GM18520 (cell line): ENCODE measurements at regions not wholly inside any gene's neighbourhood (a gene's known extent, or its start where the extent isn't known, plus 50 kb on each side); places are given as distances from the start of the nearest gene placed in this dataset.
"Not testable (repeated sequence)": the region's sequence is repeated elsewhere in the genome, so short reads cannot be mapped to it uniquely, and the experiment has no call there.

Source experiments
- ATAC-seq: cut with Tn5 transposase; IDR thresholded peaks from one replicate; pipeline ENCODE4 v1.9.1; 2021; ENCODE audit not compliant: unreplicated experiment

- no peak for ATAC-seq
Measured at GRCh38 chr2:81389203-81389602, 1084.7 kb upstream of the LRRTM1 start.

DNA sequence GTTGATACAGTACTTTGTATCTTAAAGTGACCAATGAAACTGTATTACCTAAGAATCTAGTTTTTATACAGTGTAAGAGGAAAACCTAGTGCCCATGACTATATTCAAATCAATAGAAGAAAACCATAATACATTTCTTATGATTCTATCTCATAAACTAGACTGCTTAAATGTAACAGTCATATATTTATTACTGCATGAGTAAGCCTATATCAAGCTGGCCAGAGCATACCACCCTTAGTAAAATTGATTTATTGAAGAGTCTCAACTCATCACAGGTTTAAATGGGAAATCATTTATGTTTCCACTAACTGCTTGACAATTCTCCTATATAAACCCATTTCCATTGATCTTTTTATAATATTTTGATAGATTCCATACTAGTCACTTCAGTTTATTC lies 1059.2 kb upstream of the LRRTM1 start:
- ATAC-seq, result no peak

- not testable (repeated sequence) for ATAC-seq
Measured at GRCh38 chr2:81362468-81362867, 1057.9 kb upstream of the LRRTM1 start.

GRCh38 chr2:81355436-81355835 lies 1050.9 kb upstream of the LRRTM1 start:
- no peak for ATAC-seq

GRCh38 chr2:81334046-81334445 lies 1029.5 kb upstream of the LRRTM1 start:
- no peak for ATAC-seq

GRCh38 chr2:81328968-81329367 lies 1024.4 kb upstream of the LRRTM1 start:
- no peak for ATAC-seq

- ATAC-seq, result no peak
Measured at GRCh38 chr2:81327911-81328310, 1023.4 kb upstream of the LRRTM1 start.

DNA sequence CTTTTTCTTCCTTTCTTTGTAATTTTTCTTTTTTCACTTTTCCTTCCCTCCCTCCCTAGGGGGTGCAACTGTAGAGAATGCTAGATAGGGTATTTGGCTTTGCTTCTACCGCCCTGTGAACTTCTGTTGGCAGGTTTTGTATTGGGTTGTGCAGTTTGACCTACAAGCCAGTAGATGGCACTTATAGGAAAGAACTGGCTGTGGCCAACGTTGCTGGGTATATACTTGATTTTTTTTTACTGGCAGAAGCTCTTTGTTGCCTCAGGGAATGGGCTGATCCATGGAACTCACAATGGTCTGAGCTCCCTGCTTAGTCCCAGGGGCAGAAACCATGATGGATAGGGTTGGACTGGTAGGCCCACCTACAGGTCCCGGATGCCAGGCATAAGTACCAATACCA lies 1019.5 kb upstream of the LRRTM1 start:
- ATAC-seq, result no peak

DNA sequence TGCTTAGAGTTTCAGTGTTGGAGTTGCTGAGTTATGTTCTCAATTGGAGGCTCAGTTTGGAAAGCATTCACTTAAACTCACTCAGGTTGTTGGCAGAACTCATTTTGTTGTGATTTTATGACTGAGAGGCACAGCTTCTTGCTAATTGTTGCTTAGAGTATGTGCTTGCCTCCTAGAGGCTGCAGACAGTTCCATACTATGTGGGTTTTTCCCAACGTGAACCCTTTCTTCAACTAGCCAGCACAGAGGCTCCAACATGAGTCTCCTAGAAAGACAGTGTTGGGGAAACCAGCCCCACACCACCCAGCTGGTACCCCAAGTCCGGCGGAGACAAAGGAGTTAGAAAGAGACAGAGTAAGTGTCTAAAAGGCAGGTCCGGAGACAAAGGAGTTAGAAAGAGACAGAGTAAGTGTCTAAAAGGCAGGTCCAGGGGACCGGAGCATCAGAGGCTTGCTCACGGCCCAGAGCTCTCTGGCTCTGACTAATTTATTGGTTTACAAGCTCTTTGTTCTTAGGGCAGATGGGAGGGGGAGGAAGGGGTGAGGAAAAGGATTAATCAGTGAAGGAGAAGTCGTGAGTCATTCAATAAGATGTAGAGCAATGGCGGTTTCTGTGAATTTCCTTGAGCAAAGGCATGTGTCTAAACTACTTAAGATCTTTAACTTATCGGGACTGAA lies 999.7 kb upstream of the LRRTM1 start:
- ATAC-seq, result no peak

GRCh38 chr2:81303321-81303720 lies 998.8 kb upstream of the LRRTM1 start:
- ATAC-seq, result no peak

- no peak for ATAC-seq
Measured at GRCh38 chr2:81299841-81300240, 995.3 kb upstream of the LRRTM1 start.

DNA sequence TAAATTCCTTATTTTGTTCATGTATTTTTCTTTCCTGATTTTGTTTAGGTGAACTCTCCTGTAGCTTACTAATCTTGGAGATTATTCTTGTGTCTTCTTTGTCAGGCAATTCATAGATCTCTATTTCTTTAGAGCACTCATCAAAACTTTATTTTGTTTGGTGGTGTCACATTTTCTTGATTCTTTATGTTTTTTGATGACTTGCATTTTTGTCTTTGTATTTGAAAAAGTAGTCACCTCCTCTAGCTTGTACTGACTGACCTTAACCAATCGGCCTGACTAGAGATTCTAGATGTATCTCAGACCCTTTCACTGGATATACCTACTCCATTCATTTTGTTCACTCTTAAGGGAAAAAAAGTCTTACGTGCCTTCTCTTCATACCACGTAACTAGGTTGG lies 986.3 kb upstream of the LRRTM1 start:
- ATAC-seq, result no peak

DNA sequence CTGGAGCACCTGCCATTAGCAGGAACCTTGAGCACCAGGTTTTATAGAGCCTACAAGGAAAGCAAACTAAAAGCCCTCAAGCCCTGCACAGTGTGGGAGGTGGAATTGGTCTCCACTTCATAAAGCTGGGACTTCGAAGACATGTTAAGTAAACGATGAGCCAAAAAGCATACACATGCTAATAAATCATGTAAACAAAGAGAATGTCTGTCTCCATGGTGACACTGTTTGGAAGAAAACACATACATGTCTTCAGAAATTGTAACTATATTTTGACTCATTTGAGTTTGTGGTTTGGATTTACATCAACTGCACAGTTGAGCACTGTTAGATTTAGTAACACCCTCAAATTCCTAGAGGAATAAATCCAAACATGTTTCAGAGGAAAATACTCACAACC lies 978.5 kb upstream of the LRRTM1 start:
- no peak for ATAC-seq

- ATAC-seq, result no peak
Measured at GRCh38 chr2:81282151-81282769, 977.7 kb upstream of the LRRTM1 start.

GRCh38 chr2:81276595-81276994 lies 972.0 kb upstream of the LRRTM1 start:
- ATAC-seq, result no peak

DNA sequence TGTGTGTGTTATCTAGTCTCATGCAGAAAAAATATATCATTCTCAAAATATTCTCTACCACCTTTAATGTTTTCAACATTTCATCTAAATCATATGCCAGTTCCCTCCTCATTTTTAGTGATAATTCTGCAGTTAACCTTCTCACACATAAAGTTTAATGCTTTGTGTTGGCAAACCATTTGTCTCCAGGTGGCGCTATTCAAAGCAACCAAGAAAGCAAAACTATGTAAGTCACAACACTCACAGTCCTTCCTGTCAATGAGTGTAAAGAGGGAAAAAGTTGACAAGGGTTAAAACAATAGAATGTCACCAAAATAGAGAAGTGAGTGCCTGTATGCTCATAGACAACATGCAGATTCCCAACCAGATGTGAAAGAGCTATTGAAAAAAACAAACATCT lies 961.6 kb upstream of the LRRTM1 start:
- no peak for ATAC-seq

DNA sequence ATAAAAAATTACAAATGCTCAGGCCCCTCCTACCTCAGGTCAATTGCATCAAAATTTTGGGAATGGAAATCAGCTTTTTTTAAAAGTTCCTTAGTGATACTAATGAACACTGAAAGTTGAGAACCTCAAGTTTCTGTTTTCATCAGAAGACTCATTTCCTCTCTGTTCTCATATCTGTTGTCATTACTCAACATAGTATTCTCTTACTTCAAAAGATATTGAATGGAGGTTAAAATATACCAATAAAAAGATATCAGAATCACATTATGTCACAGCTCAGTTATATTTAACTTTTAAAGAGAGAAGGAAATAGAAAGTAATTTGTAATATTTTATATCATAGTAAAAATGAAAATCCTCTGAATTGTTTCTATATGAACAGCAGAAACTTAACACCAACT lies 959.4 kb upstream of the LRRTM1 start:
- ATAC-seq, result no peak

GRCh38 chr2:81260320-81260719 lies 955.8 kb upstream of the LRRTM1 start:
- no peak for ATAC-seq

DNA sequence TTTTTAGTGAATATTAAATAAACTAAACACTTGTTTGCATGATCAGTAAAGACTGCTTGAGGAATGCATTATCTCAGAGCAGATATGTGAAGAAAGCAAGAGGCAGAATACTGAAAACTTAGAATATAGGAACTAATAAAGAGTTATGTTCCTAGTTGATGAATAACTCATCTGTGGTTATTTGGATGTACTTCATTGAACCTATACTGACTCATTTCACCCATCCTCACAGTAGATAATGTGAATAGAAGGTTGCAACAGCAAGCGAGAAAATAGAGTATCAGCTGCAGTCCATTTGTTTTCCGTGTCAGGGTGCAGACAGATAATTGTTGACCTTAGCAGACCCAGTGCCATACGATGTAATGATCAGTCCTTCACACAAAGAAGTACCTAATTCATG lies 945.7 kb upstream of the LRRTM1 start:
- no peak for ATAC-seq

GRCh38 chr2:81249152-81249551 lies 944.6 kb upstream of the LRRTM1 start:
- no peak for ATAC-seq

GRCh38 chr2:81247648-81248047 lies 943.1 kb upstream of the LRRTM1 start:
- ATAC-seq, result no peak

DNA sequence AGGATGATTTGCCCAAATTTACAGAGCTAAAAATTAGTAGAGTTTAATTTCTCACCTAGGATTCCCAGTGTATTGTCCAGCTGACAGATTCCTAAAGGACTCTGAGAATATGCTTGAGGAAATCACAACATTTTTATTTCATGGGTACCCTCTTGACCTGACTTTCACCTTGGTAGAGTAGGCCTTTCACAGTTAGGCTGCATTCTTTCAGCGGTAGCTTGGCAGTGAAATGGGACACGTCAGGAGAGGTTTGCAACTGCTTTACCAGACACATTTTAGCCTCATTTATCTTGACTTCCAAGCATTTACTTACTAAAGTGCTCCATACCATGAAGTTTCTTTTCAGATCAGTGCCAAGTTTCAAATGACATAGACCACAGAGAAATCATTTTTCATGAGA lies 937.9 kb upstream of the LRRTM1 start:
- no peak for ATAC-seq

GRCh38 chr2:81238462-81238861 lies 933.9 kb upstream of the LRRTM1 start:
- no peak for ATAC-seq
